NCI-H128 (cell line): ENCODE measurements at regions not wholly inside any gene's neighbourhood (a gene's known extent, or its start where the extent isn't known, plus 50 kb on each side); places are given as distances from the start of the nearest gene placed in this dataset.

ENCODE experiments used
- DNase-seq: peaks from one replicate; lab custom pipeline; 2025; ENCODE audit not compliant: unreplicated experiment; lab: John Stamatoyannopoulos, UW

GRCh38 chr14:85479306-85479705 lies 50.6 kb upstream of the FLRT2 start:
- no peak for DNase-seq

- DNase-seq = no peak
Measured at GRCh38 chr14:85479771-85480170, 50.2 kb upstream of the FLRT2 start.
